Right lobe of liver (tissue), 6 donors: ENCODE measurements at regions not wholly inside any gene's neighbourhood (a gene's known extent, or its start where the extent isn't known, plus 50 kb on each side); places are given as distances from the start of the nearest gene placed in this dataset.

ENCODE experiments used
- ATAC-seq, 4 donors: fragments of 200-7000 bp; cut with Tn5 transposase; one replicate each; pipeline ENCODE4 v1.9.1; 2020; ENCODE audit warnings: mild to moderate bottlenecking in 4 of 4, moderate library complexity in 4 of 4
- DNase-seq, 3 donors: peaks; one replicate each; pipeline ENCODE4 v3.0.0-alpha.2; 2020
- H3K27ac ChIP-seq, 3 donors: fragments of 200-600 bp; one replicate each; pipeline ENCODE4 v1.8.0; 2022
- H3K27me3 ChIP-seq, 2 donors: fragments of 200-600 bp; one replicate each; pipeline ENCODE4 v1.8.0; 2022
- H3K36me3 ChIP-seq, 4 donors: fragments of 200-600 bp; sonication (generic) in 1 of 4; one replicate each; pipeline versions ENCODE4 v1.5.1 to v1.8.0; 2017 to 2022; ENCODE audit warnings: control low read depth in 1 of 4
- H3K4me1 ChIP-seq, 4 donors: fragments of 200-600 bp; sonication (generic) in 1 of 4; one replicate each; pipeline versions ENCODE4 v1.5.1 to v1.8.0; 2017 to 2022; ENCODE audit warnings: control low read depth in 1 of 4
- H3K4me3 ChIP-seq, 3 donors: fragments of 200-600 bp; one replicate each; pipeline ENCODE4 v1.8.0; 2022
- H3K9me3 ChIP-seq, 4 donors: fragments of 200-600 bp; sonication (generic) in 1 of 4; one replicate each; pipeline versions ENCODE4 v1.5.1 to v1.8.0; 2017 to 2022; ENCODE audit warnings: control low read depth in 1 of 4
- POLR2A ChIP-seq: fragments of 450-650 bp; IDR thresholded peaks from one replicate; pipeline ENCODE4 v1.6.1; 2017; ENCODE audit warnings: antibody characterized with exemption, mild to moderate bottlenecking
- WGBS: methylation state at CpG from one replicate; pipeline ENCODE4 v1.1.6; 2018; ENCODE audit warnings: low coverage, low lambda C conversion rate; ENCODE audit not compliant: insufficient coverage; ENCODE audit errors: missing lambda C conversion rate; 5-methylcytosine and 5-hydroxymethylcytosine counted together
- intact Hi-C, 2 donors: fragments of 100-400 bp; cut with DNase I; formaldehyde crosslinking; loops; one replicate each; pipeline versions ENCODE4 v1.11.2 to v1.14.1; 2022
- TF ChIP-seq, protein P1 (sequence below), 4 donors: fragments of 200-600 bp in 3 of 4; fragments of 450-650 bp in 1 of 4; IDR thresholded peaks; one replicate each; pipeline versions ENCODE4 v1.5.1 to v1.8.0; 2016 to 2022; ENCODE audit warnings: antibody characterized with exemption in 4 of 4, mild to moderate bottlenecking in 2 of 4
- donor health status: DM: no; HTN: yes; CAD: no.
- donor health status: DM: no; HTN: no; CAD: no.
- donor health status: DM: no; HTN: no; CAD: no.
- donor health status: DM: no; HTN: yes; CAD: no.
- donor health status: DM: no; HTN: yes; CAD: no.

DNA sequence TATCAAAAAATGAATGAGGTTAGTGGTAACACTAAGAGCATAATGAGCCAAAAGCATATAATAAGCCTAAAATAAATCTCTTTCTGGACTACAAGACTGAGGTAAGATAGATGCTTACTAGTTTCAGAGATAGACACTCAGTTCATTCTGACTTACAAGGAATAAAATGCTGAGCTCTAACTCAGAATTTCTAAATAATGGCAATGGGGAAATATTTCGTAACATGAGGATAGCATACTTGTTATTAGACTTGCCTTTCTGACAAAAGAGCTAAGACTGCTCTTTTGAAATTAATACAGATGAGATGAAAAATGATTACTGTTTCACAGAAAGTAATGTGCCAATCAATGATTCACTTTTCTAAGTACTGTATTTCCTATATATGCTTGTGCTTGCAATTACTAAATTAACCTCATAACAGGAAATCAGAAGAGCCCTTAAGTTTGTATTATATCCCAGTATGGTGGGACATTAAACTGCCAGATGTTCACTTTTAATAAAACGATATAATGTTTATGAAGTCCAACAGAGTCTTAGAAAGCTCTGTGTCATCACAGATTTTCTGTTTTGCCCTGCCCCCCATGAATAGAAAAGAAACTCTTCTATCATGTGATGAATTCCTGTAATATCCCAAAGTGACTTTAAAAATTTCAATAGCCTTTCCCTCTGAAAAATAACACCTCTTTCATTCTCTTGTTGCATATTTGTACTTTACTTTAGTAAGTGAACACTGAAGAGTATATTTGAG is 2771.0 kb upstream of the PCDH20 start:
- ATAC-seq (no peak), DNase-seq (no peak)
- WGBS: 6% methylated on average over 2 of the region's 2 CpGs
- Histone ChIP-seq H3K27me3 (no peaks in the 10 kb centered on the region), H3K36me3 (no peaks in the 10 kb centered on the region), H3K9me3 (no peaks in the 10 kb centered on the region), H3K4me1 (no peaks in the 10 kb centered on the region), H3K4me3 (no peak overlapping the region), H3K27ac (no peak overlapping the region)
- intact Hi-C loops: no loop called here
- TF ChIP-seq, protein P1, sequence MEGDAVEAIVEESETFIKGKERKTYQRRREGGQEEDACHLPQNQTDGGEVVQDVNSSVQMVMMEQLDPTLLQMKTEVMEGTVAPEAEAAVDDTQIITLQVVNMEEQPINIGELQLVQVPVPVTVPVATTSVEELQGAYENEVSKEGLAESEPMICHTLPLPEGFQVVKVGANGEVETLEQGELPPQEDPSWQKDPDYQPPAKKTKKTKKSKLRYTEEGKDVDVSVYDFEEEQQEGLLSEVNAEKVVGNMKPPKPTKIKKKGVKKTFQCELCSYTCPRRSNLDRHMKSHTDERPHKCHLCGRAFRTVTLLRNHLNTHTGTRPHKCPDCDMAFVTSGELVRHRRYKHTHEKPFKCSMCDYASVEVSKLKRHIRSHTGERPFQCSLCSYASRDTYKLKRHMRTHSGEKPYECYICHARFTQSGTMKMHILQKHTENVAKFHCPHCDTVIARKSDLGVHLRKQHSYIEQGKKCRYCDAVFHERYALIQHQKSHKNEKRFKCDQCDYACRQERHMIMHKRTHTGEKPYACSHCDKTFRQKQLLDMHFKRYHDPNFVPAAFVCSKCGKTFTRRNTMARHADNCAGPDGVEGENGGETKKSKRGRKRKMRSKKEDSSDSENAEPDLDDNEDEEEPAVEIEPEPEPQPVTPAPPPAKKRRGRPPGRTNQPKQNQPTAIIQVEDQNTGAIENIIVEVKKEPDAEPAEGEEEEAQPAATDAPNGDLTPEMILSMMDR (IDR thresholded peaks at IDR 0.05): no peak
- TF ChIP-seq POLR2A: no peak

DNA sequence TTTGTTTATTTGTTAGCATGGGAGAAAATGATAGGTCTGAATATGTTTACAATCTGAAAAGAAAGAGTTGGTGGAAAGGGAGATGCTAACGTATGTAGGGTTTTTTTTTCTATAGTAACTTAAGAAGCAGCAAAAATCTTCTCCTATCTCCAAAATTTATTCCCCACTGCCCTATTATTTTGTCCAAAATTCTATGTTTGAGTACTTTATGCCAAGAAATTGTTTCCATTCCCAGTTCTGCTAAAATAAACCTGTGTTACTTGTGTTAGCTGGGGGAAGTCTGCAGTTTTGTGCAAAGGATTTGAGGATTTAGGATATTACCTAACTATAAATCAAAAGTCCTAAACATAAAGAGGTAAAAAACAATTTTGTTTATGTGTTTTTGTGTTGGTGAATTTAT is 2770.4 kb upstream of the PCDH20 start:
- TF ChIP-seq, protein P1 (IDR thresholded peaks at IDR 0.05): no peak
- no peak for TF ChIP-seq POLR2A
- DNase-seq: no peak
- WGBS: 30% methylated on average over 1 of the region's 1 CpG
- H3K9me3 ChIP-seq: no peaks in the 10 kb centered on the region
- intact Hi-C loops: no loop called here
- no peaks in the 10 kb centered on the region for H3K27me3 ChIP-seq
- ATAC-seq: no peak
- H3K36me3 ChIP-seq: no peaks in the 10 kb centered on the region
- H3K4me3 ChIP-seq: no peak overlapping the region
- H3K4me1 ChIP-seq: no peaks in the 10 kb centered on the region
- no peak overlapping the region for H3K27ac ChIP-seq

DNA sequence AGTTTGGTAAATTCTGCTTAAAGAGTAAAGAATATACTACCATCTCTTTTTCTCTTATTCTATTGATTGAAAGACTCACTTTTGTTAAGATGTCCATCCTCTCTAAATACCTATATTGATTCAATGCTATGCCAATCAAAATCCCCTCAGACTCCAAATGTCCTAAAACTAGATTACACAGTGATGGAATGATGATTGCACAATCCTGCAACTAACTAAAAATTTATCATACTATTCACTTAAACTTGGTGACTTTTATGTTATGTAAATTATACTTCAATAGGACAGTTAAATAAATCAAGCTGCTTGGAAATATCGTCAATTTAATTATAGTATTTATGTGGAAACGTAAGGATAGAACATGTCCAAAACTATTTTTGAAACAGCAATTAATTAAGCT is 2765.1 kb upstream of the PCDH20 start:
- Histone ChIP-seq H3K9me3 (no peaks in the 10 kb centered on the region), H3K27ac (no peak overlapping the region), H3K27me3 (no peaks in the 10 kb centered on the region), H3K36me3 (no peaks in the 10 kb centered on the region), H3K4me1 (no peaks in the 10 kb centered on the region), H3K4me3 (no peak overlapping the region)
- ATAC-seq (no peak), DNase-seq (no peak)
- TF ChIP-seq, protein P1 (IDR thresholded peaks at IDR 0.05): no peak
- no peak for TF ChIP-seq POLR2A
- 51% methylated on average over 2 of the region's 2 CpGs for WGBS
- intact Hi-C loops: no loop called here

DNA sequence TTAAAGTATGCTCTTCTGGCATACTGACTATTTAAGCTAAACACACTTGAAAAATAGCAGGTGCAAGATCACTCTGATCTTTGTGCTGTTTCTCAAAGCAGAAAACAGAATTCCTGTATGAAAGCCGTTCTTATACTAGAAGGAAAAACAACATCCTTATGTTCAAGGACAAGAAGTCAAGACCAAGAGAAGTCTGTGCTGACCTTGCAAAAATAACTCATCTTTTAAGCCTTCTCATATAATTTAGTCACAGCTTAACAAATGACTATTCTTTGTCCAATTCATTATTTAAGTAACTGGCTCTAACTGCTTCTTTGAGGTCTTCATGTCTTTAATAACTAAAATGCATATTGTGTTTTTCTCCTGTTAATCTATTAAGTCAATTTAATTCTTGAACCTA is 2750.2 kb upstream of the PCDH20 start:
- Histone ChIP-seq H3K4me3 (no peak overlapping the region), H3K4me1 (no peaks in the 10 kb centered on the region), H3K36me3 (no peaks in the 10 kb centered on the region), H3K27me3 (no peaks in the 10 kb centered on the region), H3K9me3 (no peaks in the 10 kb centered on the region), H3K27ac (no peak overlapping the region)
- ATAC-seq (no peak), DNase-seq (no peak)
- TF ChIP-seq, protein P1 (IDR thresholded peaks at IDR 0.05): no peak
- TF ChIP-seq POLR2A: no peak
- intact Hi-C loops: no loop called here
- WGBS: 33% methylated on average over 1 of the region's 1 CpG
